RWPE1 (cell line): ENCODE measurements at regions not wholly inside any gene's neighbourhood (a gene's known extent, or its start where the extent isn't known, plus 50 kb on each side); places are given as distances from the start of the nearest gene placed in this dataset.
"Not testable (repeated sequence)": the region's sequence is repeated elsewhere in the genome, so short reads cannot be mapped to it uniquely, and the experiment has no call there.

ENCODE experiments used
- CTCF ChIA-PET: fragments of 350-600 bp; sonication (Branson Sonifier 250); formaldehyde crosslinking; extraction: SDS; loops from one replicate; lab custom pipeline; 2021; lab: Yijun Ruan, JAX
- POLR2A ChIA-PET: fragments of 400-600 bp; formaldehyde crosslinking; extraction: SDS; loops from one replicate; lab custom pipeline; 2020; ENCODE audit warnings: antibody characterized with exemption; ENCODE audit not compliant: low non-redundant PET; lab: Yijun Ruan, JAX
- DNase-seq: peaks from one replicate; pipeline ENCODE4 v3.0.0; 2012; ENCODE audit warnings: low spot score
- H3K27ac ChIP-seq: fragments of 450-650 bp; 2 replicates; pipeline ENCODE4 v1.5.1; 2017
- CTCF ChIP-seq: fragments of 450-650 bp; conservative IDR thresholded peaks from 2 replicates; pipeline ENCODE4 v1.5.1; 2017; ENCODE audit warnings: low read depth, mild to moderate bottlenecking

DNA sequence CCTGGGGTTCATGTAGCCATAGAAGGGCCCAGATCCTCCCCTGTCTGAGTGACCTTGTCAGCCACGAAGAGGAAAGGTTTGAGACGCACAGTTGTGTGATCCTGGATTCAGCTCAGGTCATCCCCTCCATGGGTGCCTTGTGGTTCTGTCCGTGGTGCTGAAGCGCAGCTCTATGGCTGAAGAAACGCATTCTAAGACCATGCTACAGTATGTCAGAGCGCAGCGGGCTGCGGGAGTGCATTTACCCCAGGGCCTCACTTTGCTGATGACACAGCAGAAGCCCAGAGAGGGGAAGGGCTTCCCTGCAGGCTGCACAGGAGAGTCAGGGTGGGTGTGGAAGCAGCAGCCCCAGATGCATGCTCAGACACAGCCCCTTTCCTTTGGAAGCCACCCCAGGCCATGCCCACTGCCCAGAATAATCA lies 68.8 kb upstream of the IQSEC1 start:
- ChIA-PET CTCF (interaction anchor here (0.7 kb wide), 1 partner anchor 50 kb away, joined by 3 read pairs; no protein-coding TSS in a partner anchor), POLR2A (no interaction called here)
- H3K27ac ChIP-seq: no peak overlapping the region
- DNase-seq: peak; percentile 50
- TF ChIP-seq CTCF: no peak

GRCh38 chr3:13141183-13141582 lies 68.0 kb upstream of the IQSEC1 start:
- no peak overlapping the region for H3K27ac ChIP-seq
- ChIA-PET POLR2A (no interaction called here), CTCF (no interaction called here)
- no peak for TF ChIP-seq CTCF
- DNase-seq: no peak

DNA sequence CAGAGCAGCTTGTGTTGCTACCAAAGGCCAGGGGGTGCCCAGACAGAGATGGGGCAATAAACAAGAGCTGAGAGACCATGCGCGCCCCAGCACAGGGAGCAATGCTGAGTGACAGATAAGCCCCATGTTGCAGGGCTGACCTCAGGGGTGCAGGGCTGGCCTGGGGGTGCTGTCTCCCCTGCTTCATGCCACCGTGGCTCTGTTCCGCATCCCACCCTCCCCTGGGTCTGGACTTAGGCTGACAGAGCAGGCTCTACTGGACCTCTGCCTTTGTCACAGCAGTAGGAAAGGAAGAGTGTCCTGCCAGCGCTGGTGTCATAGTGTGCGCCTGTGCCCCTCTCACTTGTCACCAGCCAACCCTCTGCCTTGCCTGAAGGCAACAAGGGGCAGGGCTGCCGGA lies 67.4 kb upstream of the IQSEC1 start:
- no peak for TF ChIP-seq CTCF
- ChIA-PET CTCF (no interaction called here), POLR2A (no interaction called here)
- no peak overlapping the region for H3K27ac ChIP-seq
- no peak for DNase-seq

GRCh38 chr3:13139471-13140065 lies 66.3 kb upstream of the IQSEC1 start:
- ChIA-PET CTCF (no interaction called here), POLR2A (no interaction called here)
- no peak for TF ChIP-seq CTCF
- H3K27ac ChIP-seq: no peak overlapping the region
- DNase-seq: no peak

GRCh38 chr3:13138833-13139145 lies 65.6 kb upstream of the IQSEC1 start:
- no peak for DNase-seq
- POLR2A ChIA-PET: no interaction called here
- CTCF ChIA-PET: no interaction called here
- no peak for TF ChIP-seq CTCF
- no peak overlapping the region for H3K27ac ChIP-seq

- DNase-seq: no peak
- POLR2A ChIA-PET: no interaction called here
- no peak overlapping the region for H3K27ac ChIP-seq
- CTCF ChIA-PET: no interaction called here
- TF ChIP-seq CTCF: no peak
Observed at GRCh38 chr3:13137941-13138832, 65.0 kb upstream of the IQSEC1 start.

DNA sequence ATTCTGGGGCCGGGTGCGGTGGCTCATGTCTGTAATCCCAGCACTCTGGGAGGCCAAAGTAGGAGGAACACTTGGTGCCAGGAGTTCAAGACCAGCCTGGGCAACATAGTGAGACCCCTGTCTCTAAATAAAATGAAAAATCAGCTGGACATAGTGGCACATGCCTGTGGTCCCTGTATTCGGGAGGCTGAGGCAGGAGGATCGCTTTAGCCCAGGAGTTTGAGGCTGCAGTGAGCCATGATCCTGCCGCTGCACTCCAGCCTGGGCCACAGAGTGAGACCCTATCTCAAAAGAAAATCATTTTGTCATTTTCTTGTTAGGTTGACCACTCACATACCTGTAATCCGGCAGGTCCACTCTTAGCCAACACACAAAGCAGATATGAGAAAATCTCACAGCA lies 63.6 kb upstream of the IQSEC1 start:
- H3K27ac ChIP-seq, POLR2A ChIA-PET, DNase-seq, CTCF ChIA-PET: not testable (repeated sequence)
